H9 (cell line): ENCODE measurements at regions not wholly inside any gene's neighbourhood (a gene's known extent, or its start where the extent isn't known, plus 50 kb on each side); places are given as distances from the start of the nearest gene placed in this dataset.

Experiments
- DNase-seq: peaks from one replicate; pipeline ENCODE4 v3.0.0-alpha.2; 2017
- H2AFZ ChIP-seq: one replicate; pipeline ENCODE4 v1.6.1; 2013; ENCODE audit warnings: mild to moderate bottlenecking, low read length, control low read depth, moderate library complexity
- H2AK5ac ChIP-seq: 2 replicates; pipeline ENCODE4 v1.6.1; 2013; ENCODE audit warnings: low read length, control low read depth, mixed read lengths; ENCODE audit not compliant: insufficient read length
- H2BK120ac ChIP-seq: one replicate; pipeline ENCODE4 v1.6.1; 2013; ENCODE audit warnings: low read depth, mild to moderate bottlenecking, low read length, control low read depth, inconsistent platforms; ENCODE audit not compliant: poor library complexity, severe bottlenecking
- H2BK12ac ChIP-seq: 2 replicates; pipeline ENCODE4 v1.6.1; 2013; ENCODE audit warnings: low read length, control low read depth, mixed read lengths, low read depth; ENCODE audit not compliant: insufficient read length
- H2BK15ac ChIP-seq: 2 replicates; pipeline ENCODE4 v1.6.1; 2013; ENCODE audit warnings: low read depth, low read length, control low read depth
- H2BK20ac ChIP-seq: one replicate; pipeline ENCODE4 v1.6.1; 2013; ENCODE audit warnings: low read depth, mild to moderate bottlenecking, low read length, control low read depth, inconsistent platforms; ENCODE audit not compliant: poor library complexity, severe bottlenecking
- H2BK5ac ChIP-seq: 2 replicates; pipeline ENCODE4 v1.6.1; 2013; ENCODE audit warnings: low read length, control low read depth, mixed read lengths; ENCODE audit not compliant: insufficient read length
- H3K14ac ChIP-seq: 2 replicates; pipeline ENCODE4 v1.6.1; 2013; ENCODE audit warnings: low read length, control low read depth; ENCODE audit not compliant: insufficient read depth
- H3K18ac ChIP-seq: 2 replicates; pipeline ENCODE4 v1.6.1; 2013; ENCODE audit warnings: low read depth, mild to moderate bottlenecking, mixed read lengths, low read length, control low read depth; ENCODE audit not compliant: insufficient read length
- H3K23ac ChIP-seq: 2 replicates; pipeline ENCODE4 v1.6.1; 2013; ENCODE audit warnings: low read length, control low read depth, mixed read lengths, low read depth; ENCODE audit not compliant: insufficient read length
- H3K23me2 ChIP-seq: 2 replicates; pipeline ENCODE4 v1.6.1; 2013; ENCODE audit warnings: low read depth, mild to moderate bottlenecking, mixed read lengths, low read length, control low read depth; ENCODE audit not compliant: insufficient read length, poor library complexity, severe bottlenecking
- H3K27ac ChIP-seq: 2 replicates; pipeline ENCODE4 v1.5.1; 2013; ENCODE audit warnings: low read length, control low read depth, mixed read lengths, low read depth; ENCODE audit not compliant: insufficient read length
- H3K27me3 ChIP-seq: 2 replicates; pipeline ENCODE4 v1.6.1; 2013; ENCODE audit warnings: low read length, control low read depth, inconsistent platforms; ENCODE audit not compliant: insufficient read depth
- H3K4ac ChIP-seq: 2 replicates; pipeline ENCODE4 v1.6.1; 2013; ENCODE audit warnings: low read depth, mild to moderate bottlenecking, control low read depth, inconsistent platforms, low read length, moderate library complexity
- H3K4me1 ChIP-seq: 2 replicates; pipeline ENCODE4 v1.6.1; 2013; ENCODE audit warnings: low read length, control low read depth, inconsistent platforms; ENCODE audit not compliant: insufficient read depth
- H3K4me2 ChIP-seq: 2 replicates; pipeline ENCODE4 v1.6.1; 2013; ENCODE audit warnings: low read length, control low read depth, mixed read lengths; ENCODE audit not compliant: insufficient read length, insufficient read depth
- H3K56ac ChIP-seq: 2 replicates; pipeline ENCODE4 v1.6.1; 2013; ENCODE audit warnings: low read depth, mild to moderate bottlenecking, mixed read lengths, low read length, control low read depth; ENCODE audit not compliant: insufficient read length
- H3K79me1 ChIP-seq: 2 replicates; pipeline ENCODE4 v1.6.1; 2013; ENCODE audit warnings: low read depth, mild to moderate bottlenecking, moderate library complexity, low read length, control low read depth, inconsistent platforms; ENCODE audit not compliant: insufficient read depth, poor library complexity, severe bottlenecking
- H3K79me2 ChIP-seq: 2 replicates; pipeline ENCODE4 v1.6.1; 2013; ENCODE audit warnings: low read length, control low read depth, inconsistent platforms; ENCODE audit not compliant: insufficient read depth
- H3K9ac ChIP-seq: 2 replicates; pipeline ENCODE4 v1.6.1; 2013; ENCODE audit warnings: low read length, control low read depth, mixed read lengths; ENCODE audit not compliant: insufficient read length; ENCODE audit errors: extremely low read depth
- H3K9me3 ChIP-seq: one replicate; pipeline ENCODE4 v1.6.1; 2013; ENCODE audit warnings: low read depth, low read length, inconsistent platforms; ENCODE audit not compliant: control insufficient read depth
- H3T11ph ChIP-seq: one replicate; pipeline ENCODE4 v1.6.1; 2013; ENCODE audit warnings: mild to moderate bottlenecking, low read length, control low read depth, inconsistent platforms
- H4K20me1 ChIP-seq: one replicate; pipeline ENCODE4 v1.6.1; 2013; ENCODE audit not compliant: control insufficient read depth, insufficient read length, insufficient read depth
- H4K5ac ChIP-seq: 2 replicates; pipeline ENCODE4 v1.6.1; 2013; ENCODE audit warnings: low read depth, mild to moderate bottlenecking, mixed read lengths, low read length, control low read depth; ENCODE audit not compliant: insufficient read length
- H4K8ac ChIP-seq: replicated peaks from 2 replicates; pipeline ENCODE4 v1.6.1; 2013; ENCODE audit warnings: low read length, control low read depth, mixed read lengths, low read depth; ENCODE audit not compliant: insufficient read length
- H4K91ac ChIP-seq: 2 replicates; pipeline ENCODE4 v1.6.1; 2013; ENCODE audit warnings: low read depth, mild to moderate bottlenecking, moderate library complexity, mixed read lengths, low read length, control low read depth; ENCODE audit not compliant: insufficient read length
- H3K27ac Mint-ChIP-seq, 3 experiments: 2 replicates in 2 of 3; 3 replicates in 1 of 3; pipeline ENCODE4 v1.8.0; 2020 to 2021; ENCODE audit warnings: mixed read lengths in 3 of 3, mild to moderate bottlenecking in 1 of 3, moderate library complexity in 1 of 3
- H3K27me3 Mint-ChIP-seq: 2 replicates; pipeline ENCODE4 v1.8.0; 2021; ENCODE audit warnings: low read depth, mild to moderate bottlenecking, moderate library complexity, mixed read lengths
- H3K36me3 Mint-ChIP-seq, 3 experiments: 2 replicates in 2 of 3; 3 replicates in 1 of 3; pipeline ENCODE4 v1.8.0; 2020 to 2021; ENCODE audit warnings: low read depth in 3 of 3, mixed read lengths in 3 of 3; ENCODE audit not compliant: insufficient read depth in 1 of 3
- H3K4me1 Mint-ChIP-seq, 2 experiments: 2 replicates each; pipeline ENCODE4 v1.8.0; 2020; ENCODE audit warnings: mixed read lengths in 2 of 2
- H3K4me3 Mint-ChIP-seq, 2 experiments: 2 replicates in 1 of 2; 3 replicates in 1 of 2; pipeline ENCODE4 v1.8.0; 2020 to 2021; ENCODE audit warnings: mild to moderate bottlenecking in 2 of 2, mixed read lengths in 2 of 2, moderate library complexity in 1 of 2
- H3K9me3 Mint-ChIP-seq, 2 experiments: 2 replicates in 1 of 2; 3 replicates in 1 of 2; pipeline ENCODE4 v1.8.0; 2020; ENCODE audit warnings: mild to moderate bottlenecking in 2 of 2, mixed read lengths in 2 of 2, moderate library complexity in 1 of 2
- WGBS: extraction: QIAGEN DNeasy Blood & Tissue Kit; methylation state at CpG from one replicate; pipeline ENCODE4 v1.1.7; 2013; ENCODE audit warnings: missing lambda C conversion rate, low lambda C conversion rate, mixed read lengths; ENCODE audit not compliant: insufficient read length; ENCODE audit errors: extremely low coverage; 5-methylcytosine and 5-hydroxymethylcytosine counted together
- TF ChIP-seq, protein P1 (sequence below): fragments of 200-600 bp; sonication (generic); conservative IDR thresholded peaks from 3 replicates; pipeline ENCODE4 v1.8.0; 2021; ENCODE audit warnings: antibody characterized with exemption, mild to moderate bottlenecking

- Histone ChIP-seq H3K79me1 (no peaks in the 10 kb centered on the region), H4K91ac (no peak overlapping the region), H3K23ac (no peak overlapping the region), H3K4me2 (no peak overlapping the region), H3K4me1 (no peaks in the 10 kb centered on the region), H2BK120ac (no peak overlapping the region), H2BK20ac (no peak overlapping the region), H3K79me2 (no peaks in the 10 kb centered on the region), H2BK5ac (no peak overlapping the region), H2AK5ac (no peak overlapping the region), H3K4ac (no peak overlapping the region), H2BK12ac (no peak overlapping the region), H4K8ac (no peak overlapping the region), H3K14ac (no peak overlapping the region), H4K20me1 (no peaks in the 10 kb centered on the region), H3K23me2 (no peaks in the 10 kb centered on the region), H3K27me3 (no peaks in the 10 kb centered on the region), H2AFZ (no peak overlapping the region), H3K56ac (no peak overlapping the region), H3T11ph (no peak overlapping the region), H3K27ac (no peak overlapping the region), H3K9ac (no peak overlapping the region), H3K9me3 (no peaks in the 10 kb centered on the region), H4K5ac (no peak overlapping the region), H2BK15ac (no peak overlapping the region), H3K18ac (no peak overlapping the region)
- peak overlapping the region; percentile 12 to 71 (median 39); a peak in 3 of 7 replicates for H3K27ac Mint-ChIP-seq
- peaks cover 20% of the 10 kb centered on the region for H3K27me3 Mint-ChIP-seq
- no peak overlapping the region for H3K4me3 Mint-ChIP-seq
- TF ChIP-seq, protein P1, sequence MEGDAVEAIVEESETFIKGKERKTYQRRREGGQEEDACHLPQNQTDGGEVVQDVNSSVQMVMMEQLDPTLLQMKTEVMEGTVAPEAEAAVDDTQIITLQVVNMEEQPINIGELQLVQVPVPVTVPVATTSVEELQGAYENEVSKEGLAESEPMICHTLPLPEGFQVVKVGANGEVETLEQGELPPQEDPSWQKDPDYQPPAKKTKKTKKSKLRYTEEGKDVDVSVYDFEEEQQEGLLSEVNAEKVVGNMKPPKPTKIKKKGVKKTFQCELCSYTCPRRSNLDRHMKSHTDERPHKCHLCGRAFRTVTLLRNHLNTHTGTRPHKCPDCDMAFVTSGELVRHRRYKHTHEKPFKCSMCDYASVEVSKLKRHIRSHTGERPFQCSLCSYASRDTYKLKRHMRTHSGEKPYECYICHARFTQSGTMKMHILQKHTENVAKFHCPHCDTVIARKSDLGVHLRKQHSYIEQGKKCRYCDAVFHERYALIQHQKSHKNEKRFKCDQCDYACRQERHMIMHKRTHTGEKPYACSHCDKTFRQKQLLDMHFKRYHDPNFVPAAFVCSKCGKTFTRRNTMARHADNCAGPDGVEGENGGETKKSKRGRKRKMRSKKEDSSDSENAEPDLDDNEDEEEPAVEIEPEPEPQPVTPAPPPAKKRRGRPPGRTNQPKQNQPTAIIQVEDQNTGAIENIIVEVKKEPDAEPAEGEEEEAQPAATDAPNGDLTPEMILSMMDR = no peak
- peaks cover 2 to 6% of the 10 kb centered on the region in 2 experiments; a peak in 2 of 5 replicates for H3K9me3 Mint-ChIP-seq
- peaks cover 20 to 21% of the 10 kb centered on the region in 2 experiments for H3K4me1 Mint-ChIP-seq
- peaks cover 0 to 8% (median 2%) of the 10 kb centered on the region in 3 experiments; a peak in 3 of 7 replicates for H3K36me3 Mint-ChIP-seq
- peak; percentile 33 for DNase-seq
- WGBS = no CpG with 5 or more reads among the region's 9 CpGs
These were observed 119.2 kb downstream of the MSX2 start for GRCh38 chr5:174843263-174844250.
